MM.1S (cell line): ENCODE measurements at regions not wholly inside any gene's neighbourhood (a gene's known extent, or its start where the extent isn't known, plus 50 kb on each side); places are given as distances from the start of the nearest gene placed in this dataset.

Source experiments
- EZH2 ChIP-seq: fragments of 300-600 bp; sonication (generic); optimal IDR thresholded peaks from 2 replicates; pipeline ENCODE3; 2017; ENCODE audit warnings: low read depth, mild to moderate bottlenecking, antibody characterized with exemption, low read length, mixed read lengths
- EZH2phosphoT487 ChIP-seq: fragments of 300-600 bp; sonication (generic); IDR thresholded peaks from 2 replicates; pipeline ENCODE4 v1.6.1; 2018; ENCODE audit warnings: antibody characterized with exemption, low read length
- TF ChIP-seq, protein P1 (sequence below): fragments of 300-600 bp; sonication (generic); IDR thresholded peaks from 2 replicates; pipeline ENCODE4 v1.5.1; 2016; ENCODE audit warnings: antibody characterized with exemption, low read length, mixed read lengths

DNA sequence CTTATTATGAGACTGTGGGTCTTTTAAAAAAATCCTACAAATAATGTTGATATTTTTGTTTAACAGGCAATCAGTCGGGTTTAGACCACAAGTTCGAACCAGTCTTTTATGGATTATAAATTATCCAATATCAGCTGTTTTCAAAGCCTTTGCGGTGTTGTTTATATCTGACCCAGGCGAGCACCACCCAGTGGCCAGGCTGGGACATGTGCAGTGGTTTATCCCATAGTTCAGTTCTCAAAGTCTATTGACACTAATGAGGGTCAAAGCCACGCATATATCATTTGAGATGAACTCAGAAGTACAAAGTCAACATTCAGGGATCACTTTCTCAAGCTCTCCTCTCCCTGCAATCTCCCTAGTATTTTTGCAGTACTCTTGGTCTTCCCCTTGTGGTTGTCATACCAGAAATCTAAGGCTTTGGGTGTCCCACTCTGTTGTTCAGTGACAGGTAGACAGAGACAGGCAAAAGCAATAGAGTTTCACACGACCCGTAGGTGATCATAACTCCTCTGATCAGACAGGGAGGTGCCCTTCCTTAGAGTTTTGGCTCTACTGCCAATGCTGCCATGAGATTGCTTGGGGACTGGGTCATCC is 117.4 kb upstream of the POM121L12 start:
- TF ChIP-seq, protein P1, sequence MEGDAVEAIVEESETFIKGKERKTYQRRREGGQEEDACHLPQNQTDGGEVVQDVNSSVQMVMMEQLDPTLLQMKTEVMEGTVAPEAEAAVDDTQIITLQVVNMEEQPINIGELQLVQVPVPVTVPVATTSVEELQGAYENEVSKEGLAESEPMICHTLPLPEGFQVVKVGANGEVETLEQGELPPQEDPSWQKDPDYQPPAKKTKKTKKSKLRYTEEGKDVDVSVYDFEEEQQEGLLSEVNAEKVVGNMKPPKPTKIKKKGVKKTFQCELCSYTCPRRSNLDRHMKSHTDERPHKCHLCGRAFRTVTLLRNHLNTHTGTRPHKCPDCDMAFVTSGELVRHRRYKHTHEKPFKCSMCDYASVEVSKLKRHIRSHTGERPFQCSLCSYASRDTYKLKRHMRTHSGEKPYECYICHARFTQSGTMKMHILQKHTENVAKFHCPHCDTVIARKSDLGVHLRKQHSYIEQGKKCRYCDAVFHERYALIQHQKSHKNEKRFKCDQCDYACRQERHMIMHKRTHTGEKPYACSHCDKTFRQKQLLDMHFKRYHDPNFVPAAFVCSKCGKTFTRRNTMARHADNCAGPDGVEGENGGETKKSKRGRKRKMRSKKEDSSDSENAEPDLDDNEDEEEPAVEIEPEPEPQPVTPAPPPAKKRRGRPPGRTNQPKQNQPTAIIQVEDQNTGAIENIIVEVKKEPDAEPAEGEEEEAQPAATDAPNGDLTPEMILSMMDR = peak; percentile 30
- TF ChIP-seq EZH2 = no peak
- TF ChIP-seq EZH2phosphoT487 = no peak
